Activated naive CD8-positive, alpha-beta T cell treated with anti-CD3 and anti-CD28 coated beads, Interleukin-2, amount 10 ng/mL, durations not matched to agents 7 days and 5 days (primary cell): ENCODE measurements at regions not wholly inside any gene's neighbourhood (a gene's known extent, or its start where the extent isn't known, plus 50 kb on each side); places are given as distances from the start of the nearest gene placed in this dataset.

Experiments
- ATAC-seq: fragments of 150-1000 bp; cut with Tn5 transposase; one replicate; pipeline ENCODE4 v1.10.0; 2021; ENCODE audit warnings: low read depth, moderate library complexity
- POLR2A ChIA-PET: fragments of 350-600 bp; sonication (Branson Sonifier 250); formaldehyde crosslinking; loops from one replicate; lab custom pipeline; 2021; ENCODE audit warnings: antibody characterized with exemption; lab: Charles Lee
- DNase-seq: peaks from one replicate; pipeline ENCODE4 v3.0.0; 2021
- H3K27ac Mint-ChIP-seq: one replicate; pipeline ENCODE4 v1.8.0; 2022; ENCODE audit warnings: mild to moderate bottlenecking, mixed read lengths
- H3K27me3 Mint-ChIP-seq: one replicate; pipeline ENCODE4 v1.8.0; 2022; ENCODE audit warnings: mild to moderate bottlenecking, moderate library complexity, mixed read lengths
- H3K36me3 Mint-ChIP-seq: one replicate; pipeline ENCODE4 v1.8.0; 2021; ENCODE audit warnings: mild to moderate bottlenecking, mixed read lengths
- H3K4me1 Mint-ChIP-seq: one replicate; pipeline ENCODE4 v1.8.0; 2021; ENCODE audit warnings: mixed read lengths
- H3K4me3 Mint-ChIP-seq: one replicate; pipeline ENCODE4 v1.8.0; 2022; ENCODE audit warnings: mild to moderate bottlenecking, moderate library complexity, mixed read lengths
- H3K9me3 Mint-ChIP-seq: one replicate; pipeline ENCODE4 v1.8.0; 2021; ENCODE audit warnings: mixed read lengths

GRCh38 chr7:156094350-156095146 lies 282.3 kb upstream of the SHH start:
- POLR2A ChIA-PET, result no interaction called here
- no peaks in the 10 kb centered on the region for H3K36me3 Mint-ChIP-seq
- H3K27ac Mint-ChIP-seq, result no peak overlapping the region
- ATAC-seq (no peak), DNase-seq (no peak)
- no peak overlapping the region for H3K4me3 Mint-ChIP-seq
- H3K4me1 Mint-ChIP-seq, result peaks cover 21% of the 10 kb centered on the region
- H3K27me3 Mint-ChIP-seq, result peaks cover 20% of the 10 kb centered on the region
- H3K9me3 Mint-ChIP-seq, result peaks cover 2% of the 10 kb centered on the region

- Mint-ChIP-seq H3K27ac (no peak overlapping the region), H3K27me3 (peaks cover 30% of the 10 kb centered on the region), H3K36me3 (no peaks in the 10 kb centered on the region), H3K4me1 (peaks cover 21% of the 10 kb centered on the region), H3K4me3 (no peak overlapping the region), H3K9me3 (peaks cover 2% of the 10 kb centered on the region)
- ATAC-seq, result no peak
- POLR2A ChIA-PET, result no interaction called here
- no peak for DNase-seq
These were observed 280.0 kb upstream of the SHH start for GRCh38 chr7:156092307-156092706.

- DNase-seq, result peak; percentile 48
- Mint-ChIP-seq H3K27ac (peak overlapping the region; percentile 27), H3K4me1 (peaks cover 18% of the 10 kb centered on the region), H3K27me3 (peaks cover 30% of the 10 kb centered on the region), H3K4me3 (peak overlapping the region; percentile 22), H3K36me3 (no peaks in the 10 kb centered on the region), H3K9me3 (peaks cover 2% of the 10 kb centered on the region)
- peak; percentile 71 for ATAC-seq
- POLR2A ChIA-PET, result no interaction called here
These were observed 279.3 kb upstream of the SHH start for GRCh38 chr7:156091519-156092080.

- Mint-ChIP-seq H3K4me1 (peaks cover 12% of the 10 kb centered on the region), H3K36me3 (no peaks in the 10 kb centered on the region), H3K9me3 (peaks cover 2% of the 10 kb centered on the region), H3K27me3 (peaks cover 30% of the 10 kb centered on the region), H3K27ac (no peak overlapping the region), H3K4me3 (no peak overlapping the region)
- DNase-seq (no peak), ATAC-seq (no peak)
- POLR2A ChIA-PET, result no interaction called here
These were observed 278.7 kb upstream of the SHH start for GRCh38 chr7:156090988-156091387.

- peaks cover 2% of the 10 kb centered on the region for H3K9me3 Mint-ChIP-seq
- no peak for ATAC-seq
- H3K36me3 Mint-ChIP-seq, result no peaks in the 10 kb centered on the region
- DNase-seq, result no peak
- H3K4me1 Mint-ChIP-seq, result peaks cover 10% of the 10 kb centered on the region
- H3K27ac Mint-ChIP-seq, result no peak overlapping the region
- POLR2A ChIA-PET, result no interaction called here
- no peak overlapping the region for H3K4me3 Mint-ChIP-seq
- peaks cover 37% of the 10 kb centered on the region for H3K27me3 Mint-ChIP-seq
These were observed 277.0 kb upstream of the SHH start for GRCh38 chr7:156089222-156089621.

- Mint-ChIP-seq H3K27me3 (peaks cover 37% of the 10 kb centered on the region), H3K4me3 (no peak overlapping the region), H3K36me3 (no peaks in the 10 kb centered on the region), H3K4me1 (peaks cover 10% of the 10 kb centered on the region), H3K9me3 (no peaks in the 10 kb centered on the region), H3K27ac (no peak overlapping the region)
- POLR2A ChIA-PET, result no interaction called here
- ATAC-seq, result no peak
- no peak for DNase-seq
These were observed 275.9 kb upstream of the SHH start for GRCh38 chr7:156088115-156088514.

GRCh38 chr7:156082048-156083040 lies 270.1 kb upstream of the SHH start:
- Mint-ChIP-seq H3K4me3 (no peak overlapping the region), H3K27ac (no peak overlapping the region), H3K27me3 (peaks cover 7% of the 10 kb centered on the region)

GRCh38 chr7:156080596-156080995 lies 268.3 kb upstream of the SHH start:
- DNase-seq, result no peak
- H3K4me1 Mint-ChIP-seq, result no peaks in the 10 kb centered on the region

More at GRCh38 chr7:156082048-156083040, 270.1 kb upstream of the SHH start:
- ATAC-seq (no peak), DNase-seq (no peak)
- H3K4me1 Mint-ChIP-seq, result no peaks in the 10 kb centered on the region
- H3K9me3 Mint-ChIP-seq, result no peaks in the 10 kb centered on the region
- POLR2A ChIA-PET, result no interaction called here
- H3K36me3 Mint-ChIP-seq, result no peaks in the 10 kb centered on the region

GRCh38 chr7:156080046-156080445 lies 267.8 kb upstream of the SHH start:
- no peak for DNase-seq
- Mint-ChIP-seq H3K27me3 (peaks cover 2% of the 10 kb centered on the region), H3K4me3 (no peak overlapping the region), H3K4me1 (no peaks in the 10 kb centered on the region), H3K36me3 (no peaks in the 10 kb centered on the region), H3K9me3 (no peaks in the 10 kb centered on the region), H3K27ac (no peak overlapping the region)
- ATAC-seq, result no peak
- POLR2A ChIA-PET, result no interaction called here

More at GRCh38 chr7:156080596-156080995, 268.3 kb upstream of the SHH start:
- Mint-ChIP-seq H3K4me3 (no peak overlapping the region), H3K9me3 (no peaks in the 10 kb centered on the region), H3K27me3 (peaks cover 5% of the 10 kb centered on the region), H3K36me3 (no peaks in the 10 kb centered on the region), H3K27ac (no peak overlapping the region)
- POLR2A ChIA-PET, result no interaction called here
- ATAC-seq, result no peak

- ATAC-seq (no peak), DNase-seq (no peak)
- no peaks in the 10 kb centered on the region for H3K9me3 Mint-ChIP-seq
- H3K27ac Mint-ChIP-seq, result no peak overlapping the region
- H3K27me3 Mint-ChIP-seq, result peaks cover 2% of the 10 kb centered on the region
- H3K4me1 Mint-ChIP-seq, result no peaks in the 10 kb centered on the region
- POLR2A ChIA-PET, result no interaction called here
- no peaks in the 10 kb centered on the region for H3K36me3 Mint-ChIP-seq
- H3K4me3 Mint-ChIP-seq, result no peak overlapping the region
These were observed 266.9 kb upstream of the SHH start for GRCh38 chr7:156079156-156079555.

GRCh38 chr7:156074982-156075615 lies 262.8 kb upstream of the SHH start:
- no peak for DNase-seq
- no peak overlapping the region for H3K4me3 Mint-ChIP-seq
- POLR2A ChIA-PET, result no interaction called here
- no peaks in the 10 kb centered on the region for H3K9me3 Mint-ChIP-seq
- peaks cover 6% of the 10 kb centered on the region for H3K27me3 Mint-ChIP-seq
- ATAC-seq, result no peak
- no peaks in the 10 kb centered on the region for H3K4me1 Mint-ChIP-seq
- H3K36me3 Mint-ChIP-seq, result no peaks in the 10 kb centered on the region
- no peak overlapping the region for H3K27ac Mint-ChIP-seq

- POLR2A ChIA-PET, result no interaction called here
- DNase-seq, result no peak
- ATAC-seq, result no peak
- peaks cover 2% of the 10 kb centered on the region for H3K9me3 Mint-ChIP-seq
- H3K36me3 Mint-ChIP-seq, result peaks cover 1% of the 10 kb centered on the region
- H3K27me3 Mint-ChIP-seq, result peaks cover 6% of the 10 kb centered on the region
- H3K4me1 Mint-ChIP-seq, result peaks cover 2% of the 10 kb centered on the region
- no peak overlapping the region for H3K4me3 Mint-ChIP-seq
- no peak overlapping the region for H3K27ac Mint-ChIP-seq
These were observed 261.8 kb upstream of the SHH start for GRCh38 chr7:156074084-156074483.
